T-helper 1 cell treated with Interleukin-12 subunit alpha and Interleukin-12 subunit beta and Interleukin-4 antibody, amounts not matched to agents 30 μg/mL and 1 μg/mL, for 36 hours (primary cell): ENCODE measurements at regions not wholly inside any gene's neighbourhood (a gene's known extent, or its start where the extent isn't known, plus 50 kb on each side); places are given as distances from the start of the nearest gene placed in this dataset.

Source experiments
- H3K27ac Mint-ChIP-seq: one replicate; pipeline ENCODE4 v1.8.0; 2021; ENCODE audit warnings: mild to moderate bottlenecking, mixed read lengths
- H3K27me3 Mint-ChIP-seq: one replicate; pipeline ENCODE4 v1.8.0; 2021; ENCODE audit warnings: low read depth, mixed read lengths
- H3K36me3 Mint-ChIP-seq: one replicate; pipeline ENCODE4 v1.8.0; 2021; ENCODE audit warnings: low read depth, mixed read lengths
- H3K4me1 Mint-ChIP-seq: one replicate; pipeline ENCODE4 v1.8.0; 2021; ENCODE audit warnings: low read depth, mixed read lengths
- H3K4me3 Mint-ChIP-seq: one replicate; pipeline ENCODE4 v1.8.0; 2021; ENCODE audit warnings: mild to moderate bottlenecking, moderate library complexity, mixed read lengths
- H3K9me3 Mint-ChIP-seq: one replicate; pipeline ENCODE4 v1.8.0; 2021; ENCODE audit warnings: mixed read lengths

GRCh38 chr5:174424219-174425053, 299.9 kb upstream of the MSX2 start:
- Mint-ChIP-seq H3K4me3 (no peak overlapping the region), H3K9me3 (no peaks in the 10 kb centered on the region), H3K4me1 (peaks cover 2% of the 10 kb centered on the region), H3K27me3 (peaks cover 8% of the 10 kb centered on the region), H3K36me3 (no peaks in the 10 kb centered on the region), H3K27ac (no peak overlapping the region)

GRCh38 chr5:174425271-174425963, 299.0 kb upstream of the MSX2 start:
- Mint-ChIP-seq H3K9me3 (no peaks in the 10 kb centered on the region), H3K36me3 (no peaks in the 10 kb centered on the region), H3K4me3 (no peak overlapping the region), H3K27ac (no peak overlapping the region), H3K27me3 (peaks cover 4% of the 10 kb centered on the region), H3K4me1 (no peaks in the 10 kb centered on the region)

- Mint-ChIP-seq H3K4me1 (no peaks in the 10 kb centered on the region), H3K36me3 (no peaks in the 10 kb centered on the region), H3K9me3 (no peaks in the 10 kb centered on the region), H3K4me3 (no peak overlapping the region), H3K27ac (no peak overlapping the region), H3K27me3 (peaks cover 4% of the 10 kb centered on the region)
Observed at GRCh38 chr5:174425964-174426290, 298.5 kb upstream of the MSX2 start.

- H3K4me1 Mint-ChIP-seq: no peaks in the 10 kb centered on the region
- no peak overlapping the region for H3K27ac Mint-ChIP-seq
- H3K27me3 Mint-ChIP-seq: peaks cover 4% of the 10 kb centered on the region
- H3K4me3 Mint-ChIP-seq: no peak overlapping the region
- H3K9me3 Mint-ChIP-seq: no peaks in the 10 kb centered on the region
- no peaks in the 10 kb centered on the region for H3K36me3 Mint-ChIP-seq
Observed at GRCh38 chr5:174426388-174426787, 298.0 kb upstream of the MSX2 start.

- H3K9me3 Mint-ChIP-seq: no peaks in the 10 kb centered on the region
- no peaks in the 10 kb centered on the region for H3K36me3 Mint-ChIP-seq
- no peak overlapping the region for H3K4me3 Mint-ChIP-seq
- H3K27ac Mint-ChIP-seq: no peak overlapping the region
- peaks cover 4% of the 10 kb centered on the region for H3K27me3 Mint-ChIP-seq
- no peaks in the 10 kb centered on the region for H3K4me1 Mint-ChIP-seq
Observed at GRCh38 chr5:174426851-174427250, 297.5 kb upstream of the MSX2 start.

- peaks cover 4% of the 10 kb centered on the region for H3K27me3 Mint-ChIP-seq
- no peak overlapping the region for H3K27ac Mint-ChIP-seq
- no peaks in the 10 kb centered on the region for H3K4me1 Mint-ChIP-seq
- no peaks in the 10 kb centered on the region for H3K36me3 Mint-ChIP-seq
- H3K4me3 Mint-ChIP-seq: no peak overlapping the region
- H3K9me3 Mint-ChIP-seq: no peaks in the 10 kb centered on the region
Observed at GRCh38 chr5:174427304-174427703, 297.1 kb upstream of the MSX2 start.

- Mint-ChIP-seq H3K9me3 (no peaks in the 10 kb centered on the region), H3K4me1 (no peaks in the 10 kb centered on the region), H3K36me3 (no peaks in the 10 kb centered on the region), H3K4me3 (no peak overlapping the region), H3K27me3 (peaks cover 4% of the 10 kb centered on the region), H3K27ac (no peak overlapping the region)
Observed at GRCh38 chr5:174428895-174429294, 295.5 kb upstream of the MSX2 start.

- no peaks in the 10 kb centered on the region for H3K4me1 Mint-ChIP-seq
- H3K36me3 Mint-ChIP-seq: no peaks in the 10 kb centered on the region
- no peak overlapping the region for H3K27ac Mint-ChIP-seq
- no peaks in the 10 kb centered on the region for H3K9me3 Mint-ChIP-seq
- H3K4me3 Mint-ChIP-seq: no peak overlapping the region
- peaks cover 4% of the 10 kb centered on the region for H3K27me3 Mint-ChIP-seq
Observed at GRCh38 chr5:174430940-174431339, 293.4 kb upstream of the MSX2 start.

GRCh38 chr5:174431504-174431903, 292.9 kb upstream of the MSX2 start:
- no peaks in the 10 kb centered on the region for H3K4me1 Mint-ChIP-seq
- no peaks in the 10 kb centered on the region for H3K36me3 Mint-ChIP-seq
- H3K27me3 Mint-ChIP-seq: no peaks in the 10 kb centered on the region
- no peak overlapping the region for H3K27ac Mint-ChIP-seq
- H3K9me3 Mint-ChIP-seq: no peaks in the 10 kb centered on the region
- no peak overlapping the region for H3K4me3 Mint-ChIP-seq

GRCh38 chr5:174433098-174433497, 291.3 kb upstream of the MSX2 start:
- no peaks in the 10 kb centered on the region for H3K36me3 Mint-ChIP-seq
- H3K27me3 Mint-ChIP-seq: no peaks in the 10 kb centered on the region
- H3K9me3 Mint-ChIP-seq: no peaks in the 10 kb centered on the region
- H3K4me1 Mint-ChIP-seq: no peaks in the 10 kb centered on the region
- no peak overlapping the region for H3K4me3 Mint-ChIP-seq
- no peak overlapping the region for H3K27ac Mint-ChIP-seq

GRCh38 chr5:174436750-174437149, 287.6 kb upstream of the MSX2 start:
- Mint-ChIP-seq H3K4me1 (no peaks in the 10 kb centered on the region), H3K9me3 (no peaks in the 10 kb centered on the region), H3K4me3 (no peak overlapping the region), H3K36me3 (no peaks in the 10 kb centered on the region), H3K27me3 (no peaks in the 10 kb centered on the region), H3K27ac (no peak overlapping the region)

- Mint-ChIP-seq H3K27me3 (no peaks in the 10 kb centered on the region), H3K36me3 (no peaks in the 10 kb centered on the region), H3K4me1 (no peaks in the 10 kb centered on the region), H3K9me3 (peaks cover 1% of the 10 kb centered on the region), H3K4me3 (no peak overlapping the region), H3K27ac (no peak overlapping the region)
Observed at GRCh38 chr5:174444479-174445188, 279.7 kb upstream of the MSX2 start.

- Mint-ChIP-seq H3K9me3 (peaks cover 5% of the 10 kb centered on the region), H3K4me3 (no peak overlapping the region), H3K4me1 (no peaks in the 10 kb centered on the region), H3K36me3 (no peaks in the 10 kb centered on the region), H3K27me3 (no peaks in the 10 kb centered on the region), H3K27ac (no peak overlapping the region)
Observed at GRCh38 chr5:174446446-174446845, 277.9 kb upstream of the MSX2 start.

GRCh38 chr5:174446988-174447387, 277.4 kb upstream of the MSX2 start:
- H3K27me3 Mint-ChIP-seq: no peaks in the 10 kb centered on the region
- peaks cover 5% of the 10 kb centered on the region for H3K9me3 Mint-ChIP-seq
- no peak overlapping the region for H3K4me3 Mint-ChIP-seq
- H3K4me1 Mint-ChIP-seq: no peaks in the 10 kb centered on the region
- H3K36me3 Mint-ChIP-seq: no peaks in the 10 kb centered on the region
- no peak overlapping the region for H3K27ac Mint-ChIP-seq

GRCh38 chr5:174448041-174448440, 276.3 kb upstream of the MSX2 start:
- Mint-ChIP-seq H3K36me3 (no peaks in the 10 kb centered on the region), H3K4me1 (no peaks in the 10 kb centered on the region), H3K9me3 (peaks cover 5% of the 10 kb centered on the region), H3K27ac (no peak overlapping the region), H3K4me3 (no peak overlapping the region), H3K27me3 (no peaks in the 10 kb centered on the region)
